Tibial nerve (tissue), 4 donors: ENCODE measurements at regions not wholly inside any gene's neighbourhood (a gene's known extent, or its start where the extent isn't known, plus 50 kb on each side); places are given as distances from the start of the nearest gene placed in this dataset.

Experiments
- DNase-seq, 2 donors: peaks; one replicate each; pipeline ENCODE4 v3.0.0-alpha.2; 2019; ENCODE audit warnings: low spot score in 2 of 2
- H3K27ac ChIP-seq, 4 donors: fragments of 200-600 bp; sonication (generic) in 3 of 4; one replicate each; pipeline ENCODE4 v1.5.1; 2017 to 2019; ENCODE audit warnings: mild to moderate bottlenecking in 1 of 4
- H3K27me3 ChIP-seq, 2 donors: fragments of 200-600 bp; sonication (generic) in 1 of 2; one replicate each; pipeline versions ENCODE4 v1.5.1 to v1.6.0; 2017 to 2019
- H3K36me3 ChIP-seq, 3 donors: fragments of 200-600 bp; sonication (generic); one replicate each; pipeline ENCODE4 v1.5.1; 2018 to 2019
- H3K4me1 ChIP-seq, 4 donors: fragments of 200-600 bp; sonication (generic) in 3 of 4; one replicate each; pipeline ENCODE4 v1.5.1; 2017 to 2019
- H3K4me3 ChIP-seq, 4 donors: fragments of 200-600 bp; sonication (generic) in 3 of 4; one replicate each; pipeline ENCODE4 v1.5.1; 2017 to 2019; ENCODE audit warnings: mild to moderate bottlenecking in 1 of 4, moderate library complexity in 1 of 4
- H3K9me3 ChIP-seq, 4 donors: fragments of 200-600 bp; sonication (generic) in 3 of 4; one replicate each; pipeline ENCODE4 v1.5.1; 2017 to 2019
- EP300 ChIP-seq, 2 donors: sonication (generic); formaldehyde crosslinking; IDR thresholded peaks; one replicate each; pipeline ENCODE4 v1.6.1; 2017; ENCODE audit warnings: antibody characterized with exemption in 2 of 2, mild to moderate bottlenecking in 1 of 2
- POLR2A ChIP-seq, 2 donors: fragments of 450-650 bp; IDR thresholded peaks; one replicate each; pipeline ENCODE4 v1.6.1; 2017; ENCODE audit warnings: antibody characterized with exemption in 2 of 2, mild to moderate bottlenecking in 2 of 2, moderate library complexity in 2 of 2
- WGBS, 2 donors: methylation state at CpG; one replicate each; pipeline ENCODE4 v1.1.5; 2018; 5-methylcytosine and 5-hydroxymethylcytosine counted together
- TF ChIP-seq, protein P1 (sequence below), 5 experiments: fragments of 200-600 bp in 3 of 5; fragments of 450-650 bp in 2 of 5; sonication (generic) in 3 of 5; IDR thresholded peaks; one replicate each; pipeline ENCODE4 v1.5.1; 2016 to 2019; ENCODE audit warnings: antibody characterized with exemption in 5 of 5, mild to moderate bottlenecking in 3 of 5, moderate library complexity in 2 of 5

DNA sequence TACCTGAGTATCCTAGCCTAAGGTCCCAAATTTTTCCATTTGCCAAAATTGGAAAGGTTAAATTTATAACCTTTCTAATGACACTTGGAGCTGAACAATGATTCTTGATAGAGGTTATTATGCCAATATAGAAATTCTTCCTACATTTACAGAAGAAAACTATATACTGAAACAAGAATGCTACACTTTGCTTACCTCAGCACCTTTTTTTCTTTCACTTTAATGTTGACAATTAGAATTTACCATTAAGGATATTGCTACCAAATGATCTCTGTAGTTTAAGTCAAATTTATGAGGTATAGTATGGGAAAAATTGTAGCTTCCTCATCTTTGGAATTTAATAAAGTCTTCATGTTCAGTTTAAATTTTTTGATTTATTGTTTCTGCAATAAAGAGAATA, 577.0 kb downstream of the NR4A2 start:
- H3K4me3 ChIP-seq, result no peak overlapping the region
- H3K36me3 ChIP-seq, result no peaks in the 10 kb centered on the region
- peaks cover 0 to 4% (median 0%) of the 10 kb centered on the region in 4 donors for H3K4me1 ChIP-seq
- TF ChIP-seq POLR2A (IDR thresholded peaks at IDR 0.05) (no peak), EP300 (IDR thresholded peaks at IDR 0.05) (no peak)
- TF ChIP-seq, protein P1, sequence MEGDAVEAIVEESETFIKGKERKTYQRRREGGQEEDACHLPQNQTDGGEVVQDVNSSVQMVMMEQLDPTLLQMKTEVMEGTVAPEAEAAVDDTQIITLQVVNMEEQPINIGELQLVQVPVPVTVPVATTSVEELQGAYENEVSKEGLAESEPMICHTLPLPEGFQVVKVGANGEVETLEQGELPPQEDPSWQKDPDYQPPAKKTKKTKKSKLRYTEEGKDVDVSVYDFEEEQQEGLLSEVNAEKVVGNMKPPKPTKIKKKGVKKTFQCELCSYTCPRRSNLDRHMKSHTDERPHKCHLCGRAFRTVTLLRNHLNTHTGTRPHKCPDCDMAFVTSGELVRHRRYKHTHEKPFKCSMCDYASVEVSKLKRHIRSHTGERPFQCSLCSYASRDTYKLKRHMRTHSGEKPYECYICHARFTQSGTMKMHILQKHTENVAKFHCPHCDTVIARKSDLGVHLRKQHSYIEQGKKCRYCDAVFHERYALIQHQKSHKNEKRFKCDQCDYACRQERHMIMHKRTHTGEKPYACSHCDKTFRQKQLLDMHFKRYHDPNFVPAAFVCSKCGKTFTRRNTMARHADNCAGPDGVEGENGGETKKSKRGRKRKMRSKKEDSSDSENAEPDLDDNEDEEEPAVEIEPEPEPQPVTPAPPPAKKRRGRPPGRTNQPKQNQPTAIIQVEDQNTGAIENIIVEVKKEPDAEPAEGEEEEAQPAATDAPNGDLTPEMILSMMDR (IDR thresholded peaks at IDR 0.05), result no peak
- H3K9me3 ChIP-seq, result peaks cover 0 to 3% (median 0%) of the 10 kb centered on the region in 4 donors
- no peak for DNase-seq
- H3K27ac ChIP-seq, result no peak overlapping the region
- no peaks in the 10 kb centered on the region for H3K27me3 ChIP-seq

DNA sequence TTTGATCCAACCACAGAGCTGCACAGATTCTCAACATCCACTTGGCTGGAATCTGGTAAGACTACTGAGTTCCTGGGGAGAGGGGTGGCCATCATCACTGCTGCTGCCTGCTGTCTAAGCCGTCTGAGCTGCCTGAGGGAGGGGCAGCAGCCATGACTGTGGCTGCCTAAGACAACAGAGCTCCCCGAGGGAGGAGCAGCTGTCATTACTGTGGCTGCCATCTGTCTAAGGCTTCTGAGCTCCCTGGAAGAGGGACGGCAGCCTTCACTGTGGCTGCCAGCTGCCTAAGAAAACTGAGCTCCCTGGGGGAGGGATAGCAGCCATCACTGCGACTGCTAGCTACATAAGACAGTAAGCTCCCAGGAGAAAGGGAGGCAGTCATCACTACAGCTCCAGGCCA, 584.4 kb downstream of the NR4A2 start:
- Histone ChIP-seq H3K27me3 (no peaks in the 10 kb centered on the region), H3K4me3 (no peak overlapping the region), H3K36me3 (no peaks in the 10 kb centered on the region), H3K9me3 (no peaks in the 10 kb centered on the region), H3K4me1 (no peaks in the 10 kb centered on the region), H3K27ac (no peak overlapping the region)
- WGBS, 2 donors, result 59 to 73% methylated on average over 4 of the region's 4 CpGs
- no peak for DNase-seq
- TF ChIP-seq, protein P1 (IDR thresholded peaks at IDR 0.05), result no peak
- TF ChIP-seq POLR2A (IDR thresholded peaks at IDR 0.05) (no peak), EP300 (IDR thresholded peaks at IDR 0.05) (no peak)

DNA sequence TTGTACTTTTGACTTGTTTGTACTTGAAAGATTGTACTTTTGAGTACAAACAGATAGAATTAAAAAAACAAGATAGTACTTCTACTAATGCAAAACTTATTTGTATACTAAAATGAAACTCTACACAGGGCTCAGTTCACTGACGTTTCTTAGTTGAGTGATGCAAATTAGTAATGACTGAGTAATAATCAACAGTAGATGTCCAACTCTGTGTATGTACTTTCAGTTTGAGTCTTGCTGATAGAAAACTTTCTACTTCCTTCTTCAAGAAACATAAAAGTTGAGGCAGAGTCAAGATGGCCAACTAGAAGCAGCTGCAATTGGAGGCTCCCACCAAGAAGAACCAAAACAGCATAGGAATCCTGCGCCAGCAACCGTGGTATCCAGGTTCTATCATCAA, 585.0 kb downstream of the NR4A2 start:
- H3K9me3 ChIP-seq, result no peaks in the 10 kb centered on the region
- H3K27me3 ChIP-seq, result no peaks in the 10 kb centered on the region
- H3K36me3 ChIP-seq, result no peaks in the 10 kb centered on the region
- 84 to 92% methylated on average over 3 of the region's 3 CpGs for WGBS, 2 donors
- no peak overlapping the region for H3K4me3 ChIP-seq
- H3K4me1 ChIP-seq, result no peaks in the 10 kb centered on the region
- H3K27ac ChIP-seq, result no peak overlapping the region
- TF ChIP-seq POLR2A (IDR thresholded peaks at IDR 0.05) (no peak), EP300 (IDR thresholded peaks at IDR 0.05) (no peak)
- TF ChIP-seq, protein P1 (IDR thresholded peaks at IDR 0.05), result no peak
- DNase-seq, result no peak

DNA sequence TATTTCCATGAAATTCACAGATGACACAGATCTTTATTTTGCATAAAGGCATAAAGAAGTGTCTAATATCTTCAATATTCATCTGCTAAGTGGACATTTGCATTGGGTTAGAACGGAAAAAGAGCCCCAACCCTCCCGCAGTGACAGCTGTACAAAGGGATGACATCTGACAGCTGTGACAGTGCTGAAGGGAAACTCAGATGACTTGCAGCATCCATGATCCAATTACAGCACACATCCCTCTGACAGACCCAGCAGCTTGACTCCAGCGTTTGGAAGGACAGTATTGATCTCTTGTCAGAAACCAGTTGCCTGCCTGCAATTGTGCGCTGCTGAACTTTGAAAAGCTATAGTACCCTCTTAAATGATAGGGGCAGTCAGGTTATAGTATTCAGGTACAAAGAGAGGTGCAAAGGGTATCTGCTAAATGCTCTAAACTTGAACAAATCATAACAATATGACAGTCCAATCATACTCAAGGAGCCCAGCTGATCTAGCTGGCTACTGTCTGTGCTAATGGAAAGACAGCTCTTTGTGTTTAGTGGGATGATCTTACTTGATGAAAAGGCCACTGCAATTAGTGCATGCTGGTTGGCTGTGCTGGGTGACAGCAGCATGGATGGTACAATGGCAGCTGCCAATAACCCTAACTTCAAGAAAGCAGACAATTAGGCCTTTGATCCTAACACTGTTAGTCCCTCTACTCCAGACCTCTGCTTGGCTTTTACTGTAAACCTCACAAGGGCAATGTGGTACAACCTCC, 599.2 kb downstream of the NR4A2 start:
- DNase-seq, result no peak
- no peak overlapping the region for H3K27ac ChIP-seq
- 67 to 69% methylated on average over 4 of the region's 4 CpGs for WGBS, 2 donors
- peaks cover 0 to 10% (median 0%) of the 10 kb centered on the region in 4 donors for H3K4me1 ChIP-seq
- H3K9me3 ChIP-seq, result no peaks in the 10 kb centered on the region
- no peaks in the 10 kb centered on the region for H3K27me3 ChIP-seq
- no peak overlapping the region for H3K4me3 ChIP-seq
- TF ChIP-seq POLR2A (IDR thresholded peaks at IDR 0.05) (no peak), EP300 (IDR thresholded peaks at IDR 0.05) (no peak)
- TF ChIP-seq, protein P1 (IDR thresholded peaks at IDR 0.05), result no peak
- H3K36me3 ChIP-seq, result no peaks in the 10 kb centered on the region

GRCh38 chr2:155730804-155731203, 601.7 kb downstream of the NR4A2 start:
- Histone ChIP-seq H3K27me3 (no peaks in the 10 kb centered on the region), H3K4me3 (no peak overlapping the region), H3K27ac (peak overlapping the region in 1 of 4 donors; percentile 29), H3K9me3 (no peaks in the 10 kb centered on the region), H3K36me3 (no peaks in the 10 kb centered on the region), H3K4me1 (peaks cover 0 to 11% (median 0%) of the 10 kb centered on the region in 4 donors)
- WGBS, 2 donors, result 50 to 53% methylated on average over 5 of the region's 5 CpGs
- TF ChIP-seq, protein P1 (IDR thresholded peaks at IDR 0.05), result no peak
- TF ChIP-seq EP300 (IDR thresholded peaks at IDR 0.05) (no peak), POLR2A (IDR thresholded peaks at IDR 0.05) (no peak)
- no peak for DNase-seq
